ENCODE measurements at regions not wholly inside any gene's neighbourhood (a gene's known extent, or its start where the extent isn't known, plus 50 kb on each side); places are given as distances from the start of the nearest gene placed in this dataset.

GRCh38 chr21:26659757-26660156 lies 86.7 kb upstream of the CYYR1 start:
- TF ChIP-seq CTCF (IDR thresholded peaks at IDR 0.05; ENCODE audit: insufficient read depth, low read depth, low read length), result no peak
- no peak for TF ChIP-seq EZH2 (IDR thresholded peaks at IDR 0.05; ENCODE audit: insufficient read depth, low read length)
- Histone ChIP-seq H3K4me3 (ENCODE audit: insufficient read depth, low read depth, low read length) (no peak overlapping the region), H3K4me1 (ENCODE audit: insufficient read depth, low read length) (no peaks in the 10 kb centered on the region), H4K20me1 (ENCODE audit: insufficient read depth, low read length) (no peaks in the 10 kb centered on the region), H3K4me2 (ENCODE audit: low read length) (no peak overlapping the region), H3K9ac (ENCODE audit: low read length) (no peak overlapping the region), H3K36me3 (ENCODE audit: insufficient read depth, low read length) (no peaks in the 10 kb centered on the region), H3K27me3 (ENCODE audit: insufficient read depth, low read length) (no peaks in the 10 kb centered on the region), H3K79me2 (ENCODE audit: insufficient read depth, low read length) (no peaks in the 10 kb centered on the region), H3K27ac (ENCODE audit: low read depth, low read length) (no peak overlapping the region), H3K9me3 (ENCODE audit: insufficient read depth, low read depth, low read length) (peaks cover 3% of the 10 kb centered on the region), H2AFZ (ENCODE audit: low read depth, low read length) (no peak overlapping the region)
- no peak for FAIRE-seq
- Mint-ChIP-seq H3K9me3 (ENCODE audit: unreplicated experiment) (peaks cover 11% of the 10 kb centered on the region), H3K4me1 (ENCODE audit: low read depth, unreplicated experiment) (peaks cover 6% of the 10 kb centered on the region), H3K27ac (ENCODE audit: unreplicated experiment) (no peak overlapping the region), H3K4me3 (ENCODE audit: unreplicated experiment) (no peak overlapping the region), H3K27me3 (ENCODE audit: low read depth, unreplicated experiment) (no peaks in the 10 kb centered on the region), H3K36me3 (ENCODE audit: low read depth, unreplicated experiment) (no peaks in the 10 kb centered on the region)
- no peak for DNase-seq (ENCODE audit: low read depth)

GRCh38 chr21:26659182-26659581 lies 86.1 kb upstream of the CYYR1 start:
- no peaks in the 10 kb centered on the region for H3K27me3 ChIP-seq (ENCODE audit: insufficient read depth, low read length)
- FAIRE-seq (no peak), DNase-seq (ENCODE audit: low read depth) (no peak)
- no peak overlapping the region for H3K4me2 ChIP-seq (ENCODE audit: low read length)
- H3K36me3 Mint-ChIP-seq (ENCODE audit: low read depth, unreplicated experiment), result no peaks in the 10 kb centered on the region
- no peaks in the 10 kb centered on the region for H3K36me3 ChIP-seq (ENCODE audit: insufficient read depth, low read length)
- no peak overlapping the region for H2AFZ ChIP-seq (ENCODE audit: low read depth, low read length)
- no peaks in the 10 kb centered on the region for H3K27me3 Mint-ChIP-seq (ENCODE audit: low read depth, unreplicated experiment)
- H4K20me1 ChIP-seq (ENCODE audit: insufficient read depth, low read length), result no peaks in the 10 kb centered on the region
- no peaks in the 10 kb centered on the region for H3K4me1 ChIP-seq (ENCODE audit: insufficient read depth, low read length)
- peaks cover 6% of the 10 kb centered on the region for H3K4me1 Mint-ChIP-seq (ENCODE audit: low read depth, unreplicated experiment)
- no peak overlapping the region for H3K4me3 Mint-ChIP-seq (ENCODE audit: unreplicated experiment)
- H3K9ac ChIP-seq (ENCODE audit: low read length), result no peak overlapping the region
- H3K9me3 ChIP-seq (ENCODE audit: insufficient read depth, low read depth, low read length), result peaks cover 3% of the 10 kb centered on the region
- H3K79me2 ChIP-seq (ENCODE audit: insufficient read depth, low read length), result no peaks in the 10 kb centered on the region
- no peak overlapping the region for H3K4me3 ChIP-seq (ENCODE audit: insufficient read depth, low read depth, low read length)
- H3K27ac ChIP-seq (ENCODE audit: low read depth, low read length), result no peak overlapping the region
- peak overlapping the region; percentile 73 for H3K27ac Mint-ChIP-seq (ENCODE audit: unreplicated experiment)
- peaks cover 10% of the 10 kb centered on the region for H3K9me3 Mint-ChIP-seq (ENCODE audit: unreplicated experiment)
- TF ChIP-seq EZH2 (IDR thresholded peaks at IDR 0.05; ENCODE audit: insufficient read depth, low read length), result no peak
- no peak for TF ChIP-seq CTCF (IDR thresholded peaks at IDR 0.05; ENCODE audit: insufficient read depth, low read depth, low read length)

- Histone ChIP-seq H3K4me2 (ENCODE audit: low read length) (no peak overlapping the region), H3K4me1 (ENCODE audit: insufficient read depth, low read length) (no peaks in the 10 kb centered on the region), H3K9ac (ENCODE audit: low read length) (no peak overlapping the region), H3K9me3 (ENCODE audit: insufficient read depth, low read depth, low read length) (peaks cover 3% of the 10 kb centered on the region), H2AFZ (ENCODE audit: low read depth, low read length) (no peak overlapping the region), H3K27me3 (ENCODE audit: insufficient read depth, low read length) (no peaks in the 10 kb centered on the region), H3K79me2 (ENCODE audit: insufficient read depth, low read length) (no peaks in the 10 kb centered on the region), H3K4me3 (ENCODE audit: insufficient read depth, low read depth, low read length) (no peak overlapping the region), H4K20me1 (ENCODE audit: insufficient read depth, low read length) (no peaks in the 10 kb centered on the region), H3K36me3 (ENCODE audit: insufficient read depth, low read length) (no peaks in the 10 kb centered on the region), H3K27ac (ENCODE audit: low read depth, low read length) (no peak overlapping the region)
- H3K4me1 Mint-ChIP-seq (ENCODE audit: low read depth, unreplicated experiment), result peaks cover 6% of the 10 kb centered on the region
- DNase-seq (ENCODE audit: low read depth), result no peak
- no peak for TF ChIP-seq EZH2 (IDR thresholded peaks at IDR 0.05; ENCODE audit: insufficient read depth, low read length)
- no peak for TF ChIP-seq CTCF (IDR thresholded peaks at IDR 0.05; ENCODE audit: insufficient read depth, low read depth, low read length)
- no peak overlapping the region for H3K4me3 Mint-ChIP-seq (ENCODE audit: unreplicated experiment)
- FAIRE-seq, result no peak
- H3K36me3 Mint-ChIP-seq (ENCODE audit: low read depth, unreplicated experiment), result no peaks in the 10 kb centered on the region
- H3K27me3 Mint-ChIP-seq (ENCODE audit: low read depth, unreplicated experiment), result peaks cover 1% of the 10 kb centered on the region
- no peak overlapping the region for H3K27ac Mint-ChIP-seq (ENCODE audit: unreplicated experiment)
- peaks cover 8% of the 10 kb centered on the region for H3K9me3 Mint-ChIP-seq (ENCODE audit: unreplicated experiment)
Measured at GRCh38 chr21:26655460-26655859, 82.4 kb upstream of the CYYR1 start.
